NT2/D1 (cell line): ENCODE measurements at regions not wholly inside any gene's neighbourhood (a gene's known extent, or its start where the extent isn't known, plus 50 kb on each side); places are given as distances from the start of the nearest gene placed in this dataset.

Source experiments
- SUZ12 ChIP-seq: IDR thresholded peaks from 2 replicates; pipeline ENCODE4 v1.6.1; 2011; ENCODE audit not compliant: insufficient read length, insufficient read depth; ENCODE audit errors: extremely low read depth
- YY1 ChIP-seq: IDR thresholded peaks from 2 replicates; pipeline ENCODE4 v1.6.1; 2011; ENCODE audit not compliant: insufficient read length, insufficient read depth
- ZNF274 ChIP-seq: IDR thresholded peaks from 2 replicates; pipeline ENCODE4 v1.6.1; 2011; ENCODE audit warnings: mild to moderate bottlenecking, low read depth, low read length

GRCh38 chr5:54793468-54794134 lies 191.8 kb downstream of the ESM1 start:
- no peak for TF ChIP-seq SUZ12
- no peak for TF ChIP-seq YY1
- TF ChIP-seq ZNF274 = no peak
